Smooth muscle cell (in vitro differentiated cells): ENCODE measurements at regions not wholly inside any gene's neighbourhood (a gene's known extent, or its start where the extent isn't known, plus 50 kb on each side); places are given as distances from the start of the nearest gene placed in this dataset.

Experiments
- DNase-seq: peaks from one replicate; lab custom pipeline; 2025; ENCODE audit not compliant: unreplicated experiment; lab: John Stamatoyannopoulos, UW
- H2AFZ ChIP-seq: fragments of 200-600 bp; sonication (generic); 2 replicates; pipeline ENCODE4 v1.6.0; 2016; ENCODE audit warnings: antibody characterized with exemption, low read depth, mild to moderate bottlenecking
- H3F3A ChIP-seq: fragments of 200-600 bp; sonication (generic); 2 replicates; pipeline ENCODE4 v1.6.0; 2017; ENCODE audit warnings: antibody characterized with exemption, low read depth
- H3K27ac ChIP-seq: fragments of 200-600 bp; sonication (generic); 2 replicates; pipeline ENCODE4 v1.5.1; 2016; ENCODE audit warnings: low read depth, mild to moderate bottlenecking
- H3K27me3 ChIP-seq: fragments of 200-600 bp; sonication (generic); 2 replicates; pipeline ENCODE4 v1.6.1; 2016; ENCODE audit warnings: low read depth, mild to moderate bottlenecking
- H3K36me3 ChIP-seq: fragments of 200-600 bp; sonication (generic); 2 replicates; pipeline ENCODE4 v1.5.1; 2016; ENCODE audit warnings: low read depth
- H3K4me1 ChIP-seq: fragments of 200-600 bp; sonication (generic); 2 replicates; pipeline ENCODE4 v1.5.1; 2016; ENCODE audit warnings: low read depth
- H3K4me2 ChIP-seq: fragments of 200-600 bp; sonication (generic); 2 replicates; pipeline ENCODE4 v1.6.0; 2016; ENCODE audit warnings: mild to moderate bottlenecking
- H3K4me3 ChIP-seq: fragments of 200-600 bp; sonication (generic); 2 replicates; pipeline ENCODE4 v1.5.1; 2016; ENCODE audit warnings: mild to moderate bottlenecking
- H3K79me2 ChIP-seq: fragments of 200-600 bp; sonication (generic); 2 replicates; pipeline ENCODE4 v1.6.0; 2016; ENCODE audit warnings: low read depth, mild to moderate bottlenecking
- H3K9ac ChIP-seq: fragments of 200-600 bp; sonication (generic); 2 replicates; pipeline ENCODE4 v1.6.0; 2016; ENCODE audit warnings: low read depth
- H3K9me3 ChIP-seq: fragments of 200-600 bp; sonication (generic); replicated peaks from 2 replicates; pipeline ENCODE4 v1.5.1; 2016; ENCODE audit warnings: low read depth
- H4K20me1 ChIP-seq: fragments of 200-600 bp; sonication (generic); 2 replicates; pipeline ENCODE4 v1.6.0; 2016; ENCODE audit warnings: low read depth
- CTCF ChIP-seq: fragments of 200-600 bp; sonication (generic); IDR thresholded peaks from 2 replicates; pipeline ENCODE4 v1.5.1; 2017; ENCODE audit warnings: borderline replicate concordance, mild to moderate bottlenecking, antibody characterized with exemption; ENCODE audit not compliant: insufficient read depth, poor library complexity, severe bottlenecking
- WGBS: methylation state at CpG from one replicate; pipeline ENCODE4 v1.1.7; 2016; ENCODE audit warnings: low lambda C conversion rate; 5-methylcytosine and 5-hydroxymethylcytosine counted together

DNA sequence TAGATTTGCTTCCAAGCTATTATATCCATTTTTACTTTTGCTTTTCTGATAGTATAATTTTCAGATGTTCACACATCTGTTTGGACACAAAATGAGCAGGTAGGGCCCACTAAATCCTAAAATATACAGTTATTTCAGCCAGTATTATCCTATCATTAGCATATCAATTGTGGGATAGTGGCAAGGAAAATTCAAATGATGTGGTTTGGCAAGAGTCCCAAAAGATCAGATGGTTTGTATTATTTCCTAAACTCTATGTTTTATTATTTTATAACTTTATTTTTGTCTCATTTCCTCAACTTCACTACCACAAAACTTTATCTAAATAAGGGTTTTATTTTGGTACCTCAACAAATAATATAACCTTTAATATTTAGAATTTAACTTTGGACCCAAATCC, 1659.6 kb downstream of the NCAM2 start:
- TF ChIP-seq CTCF: no peak
- no peak overlapping the region for H3K4me3 ChIP-seq

DNA sequence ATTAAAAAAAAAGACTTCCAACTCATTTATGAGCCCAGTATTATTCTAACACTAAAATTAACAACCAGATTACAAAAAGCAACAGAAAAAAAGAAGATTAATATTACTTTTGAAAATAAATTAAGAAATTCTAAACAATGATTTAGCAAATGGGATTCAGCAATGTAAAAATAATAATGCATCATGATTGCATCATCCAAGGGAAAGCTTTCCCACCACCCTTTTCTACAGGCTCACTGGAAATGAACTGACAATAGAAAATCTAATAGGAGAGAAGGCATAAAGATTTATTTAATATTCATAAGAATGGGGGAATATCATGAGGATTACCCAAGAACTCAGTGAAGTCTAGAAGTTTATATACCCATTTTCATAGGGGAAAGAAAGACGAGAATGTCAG, 1671.9 kb downstream of the NCAM2 start:
- WGBS: 73% methylated on average over 1 of the region's 1 CpG
- Histone ChIP-seq H3K79me2 (no peaks in the 10 kb centered on the region), H2AFZ (no peak overlapping the region), H3K36me3 (no peaks in the 10 kb centered on the region), H3K4me3 (no peak overlapping the region), H3K4me2 (no peak overlapping the region), H3K9ac (no peak overlapping the region), H4K20me1 (no peaks in the 10 kb centered on the region), H3F3A (no peaks in the 10 kb centered on the region), H3K9me3 (no peaks in the 10 kb centered on the region), H3K4me1 (no peaks in the 10 kb centered on the region), H3K27me3 (no peaks in the 10 kb centered on the region), H3K27ac (no peak overlapping the region)
- DNase-seq: no peak
- TF ChIP-seq CTCF: no peak

More for the DNA sequence above, 1659.6 kb downstream of the NCAM2 start:
- H3K9me3 ChIP-seq: peaks cover 3% of the 10 kb centered on the region
- H2AFZ ChIP-seq: no peak overlapping the region
- no peaks in the 10 kb centered on the region for H3F3A ChIP-seq
- H4K20me1 ChIP-seq: no peaks in the 10 kb centered on the region
- H3K27ac ChIP-seq: no peak overlapping the region
- H3K27me3 ChIP-seq: no peaks in the 10 kb centered on the region
- H3K79me2 ChIP-seq: no peaks in the 10 kb centered on the region
- H3K9ac ChIP-seq: no peak overlapping the region
- no peak overlapping the region for H3K4me2 ChIP-seq
- H3K4me1 ChIP-seq: no peaks in the 10 kb centered on the region
- no peak for DNase-seq
- H3K36me3 ChIP-seq: no peaks in the 10 kb centered on the region

GRCh38 chr21:22679207-22679606, 1681.0 kb downstream of the NCAM2 start:
- H4K20me1 ChIP-seq: no peaks in the 10 kb centered on the region
- no peaks in the 10 kb centered on the region for H3K79me2 ChIP-seq
- no peaks in the 10 kb centered on the region for H3K9me3 ChIP-seq
- no peak overlapping the region for H3K4me2 ChIP-seq
- H3K9ac ChIP-seq: no peak overlapping the region
- H3K27ac ChIP-seq: no peak overlapping the region
- H3K4me1 ChIP-seq: no peaks in the 10 kb centered on the region
- no peaks in the 10 kb centered on the region for H3F3A ChIP-seq
- H2AFZ ChIP-seq: no peak overlapping the region
- no peaks in the 10 kb centered on the region for H3K27me3 ChIP-seq
- DNase-seq: no peak
- H3K4me3 ChIP-seq: no peak overlapping the region
- H3K36me3 ChIP-seq: no peaks in the 10 kb centered on the region
- 85% methylated on average over 10 of the region's 10 CpGs for WGBS
- no peak for TF ChIP-seq CTCF

- Histone ChIP-seq H3K9me3 (no peaks in the 10 kb centered on the region), H3F3A (no peaks in the 10 kb centered on the region), H3K9ac (no peak overlapping the region), H3K4me3 (no peak overlapping the region), H3K27me3 (no peaks in the 10 kb centered on the region), H3K4me2 (no peak overlapping the region), H3K79me2 (no peaks in the 10 kb centered on the region), H4K20me1 (no peaks in the 10 kb centered on the region), H2AFZ (no peak overlapping the region), H3K4me1 (no peaks in the 10 kb centered on the region), H3K27ac (no peak overlapping the region), H3K36me3 (no peaks in the 10 kb centered on the region)
- no peak for DNase-seq
- TF ChIP-seq CTCF: no peak
These were observed 1693.4 kb downstream of the NCAM2 start for GRCh38 chr21:22691658-22692057.
